PFSK-1 (cell line): ENCODE measurements at regions not wholly inside any gene's neighbourhood (a gene's known extent, or its start where the extent isn't known, plus 50 kb on each side); places are given as distances from the start of the nearest gene placed in this dataset.

ENCODE experiments used
- FOXP2 ChIP-seq: optimal IDR thresholded peaks from 2 replicates; pipeline ENCODE3; 2011; ENCODE audit warnings: borderline replicate concordance, control low read depth, inconsistent platforms; ENCODE audit not compliant: insufficient read depth; ENCODE audit errors: extremely low read length, extremely low read depth
- POLR2AphosphoS5 ChIP-seq: IDR thresholded peaks from 2 replicates; pipeline ENCODE4 v1.6.1; 2012; ENCODE audit warnings: low read depth, mild to moderate bottlenecking, control low read depth, low read length, moderate library complexity
- REST ChIP-seq, 2 experiments: IDR thresholded peaks; 2 replicates each; pipeline versions ENCODE4 v1.6.1 to v1.8.0; 2011 to 2012; ENCODE audit warnings: low read depth in 2 of 2, low read length in 2 of 2, control low read depth in 1 of 2, inconsistent platforms in 1 of 2, mild to moderate bottlenecking in 1 of 2, moderate library complexity in 1 of 2; ENCODE audit not compliant: insufficient read depth in 1 of 2
- SIN3A ChIP-seq: IDR thresholded peaks from 2 replicates; pipeline ENCODE4 v1.6.1; 2012; ENCODE audit warnings: mild to moderate bottlenecking, low read length, moderate library complexity, borderline replicate concordance; ENCODE audit not compliant: insufficient read depth
- TAF1 ChIP-seq: IDR thresholded peaks from 2 replicates; pipeline ENCODE4 v1.6.1; 2012; ENCODE audit warnings: low read length, control low read depth, borderline replicate concordance; ENCODE audit not compliant: insufficient read depth

- TF ChIP-seq TAF1 = no peak
- TF ChIP-seq POLR2AphosphoS5 = no peak
- no peak for TF ChIP-seq REST (IDR thresholded peaks at IDR 0.05; ENCODE audit: insufficient read depth in 1 of 2, low read depth in 2 of 2, low read length in 2 of 2)
- TF ChIP-seq FOXP2 = no peak
- no peak for TF ChIP-seq SIN3A
These were observed 321.6 kb upstream of the ITGA1 start for GRCh38 chr5:52466113-52466512.

- TF ChIP-seq FOXP2 = no peak
- TF ChIP-seq TAF1 = no peak
- no peak for TF ChIP-seq POLR2AphosphoS5
- no peak for TF ChIP-seq REST (IDR thresholded peaks at IDR 0.05; ENCODE audit: insufficient read depth in 1 of 2, low read depth in 2 of 2, low read length in 2 of 2)
- TF ChIP-seq SIN3A = no peak
These were observed 320.8 kb upstream of the ITGA1 start for GRCh38 chr5:52466749-52467520.

- TF ChIP-seq POLR2AphosphoS5 = no peak
- no peak for TF ChIP-seq SIN3A
- TF ChIP-seq REST (IDR thresholded peaks at IDR 0.05; ENCODE audit: insufficient read depth in 1 of 2, low read depth in 2 of 2, low read length in 2 of 2) = no peak
- TF ChIP-seq FOXP2 = no peak
- no peak for TF ChIP-seq TAF1
These were observed 318.7 kb upstream of the ITGA1 start for GRCh38 chr5:52468976-52469375.

- no peak for TF ChIP-seq POLR2AphosphoS5
- no peak for TF ChIP-seq TAF1
- no peak for TF ChIP-seq SIN3A
- no peak for TF ChIP-seq FOXP2
- TF ChIP-seq REST (IDR thresholded peaks at IDR 0.05; ENCODE audit: insufficient read depth in 1 of 2, low read depth in 2 of 2, low read length in 2 of 2) = no peak
These were observed 318.3 kb upstream of the ITGA1 start for GRCh38 chr5:52469420-52469819.

GRCh38 chr5:52469835-52470234 lies 317.9 kb upstream of the ITGA1 start:
- TF ChIP-seq FOXP2 (no peak), REST (IDR thresholded peaks at IDR 0.05; ENCODE audit: insufficient read depth in 1 of 2, low read depth in 2 of 2, low read length in 2 of 2) (no peak), TAF1 (no peak), SIN3A (no peak), POLR2AphosphoS5 (no peak)
